COLO668 (cell line): ENCODE measurements at regions not wholly inside any gene's neighbourhood (a gene's known extent, or its start where the extent isn't known, plus 50 kb on each side); places are given as distances from the start of the nearest gene placed in this dataset.

ENCODE experiments used
- DNase-seq: peaks from one replicate; lab custom pipeline; 2025; ENCODE audit not compliant: unreplicated experiment; lab: John Stamatoyannopoulos, UW

GRCh38 chr5:2658881-2659470, 92.5 kb downstream of the IRX2 start:
- DNase-seq = no peak

GRCh38 chr5:2658447-2658846, 93.0 kb downstream of the IRX2 start:
- DNase-seq = no peak

GRCh38 chr5:2657151-2657550, 94.3 kb downstream of the IRX2 start:
- no peak for DNase-seq

GRCh38 chr5:2656206-2656605, 95.3 kb downstream of the IRX2 start:
- DNase-seq = no peak

GRCh38 chr5:2653991-2654390, 97.5 kb downstream of the IRX2 start:
- no peak for DNase-seq

- no peak for DNase-seq
Observed at GRCh38 chr5:2651116-2651515, 100.4 kb downstream of the IRX2 start.

DNA sequence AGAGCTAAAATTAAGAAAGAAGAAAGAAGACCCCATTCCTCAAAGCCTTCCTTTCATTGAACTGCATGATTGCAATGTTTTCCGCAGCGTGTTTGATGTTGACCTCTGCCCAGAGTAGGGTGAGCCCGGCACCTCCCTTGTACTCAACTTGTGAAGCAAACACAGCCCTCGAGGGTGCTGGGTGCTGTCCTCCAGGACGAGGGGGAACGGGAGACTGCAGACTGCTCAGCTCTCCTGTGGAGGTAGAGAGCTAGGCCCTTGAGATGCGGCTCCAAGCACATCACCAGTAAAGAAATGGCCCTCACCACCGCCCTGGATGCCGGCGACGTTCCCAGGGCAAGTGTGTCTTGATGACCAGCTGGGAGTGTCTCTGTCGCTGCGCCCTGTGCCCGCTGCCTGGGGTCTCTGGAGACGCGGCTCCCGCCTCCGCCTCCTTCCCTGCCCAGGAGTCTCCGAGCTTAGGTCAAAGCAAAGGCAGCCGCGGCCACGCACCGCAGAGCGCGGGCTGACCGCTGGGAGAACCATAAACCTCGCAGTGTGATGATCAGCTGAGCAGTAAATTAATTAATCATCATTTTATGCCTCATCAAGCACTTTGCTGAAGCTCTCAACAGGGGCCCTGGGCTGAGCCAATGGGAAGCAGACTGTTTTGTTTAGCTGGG, 108.7 kb downstream of the IRX2 start:
- DNase-seq = no peak

DNA sequence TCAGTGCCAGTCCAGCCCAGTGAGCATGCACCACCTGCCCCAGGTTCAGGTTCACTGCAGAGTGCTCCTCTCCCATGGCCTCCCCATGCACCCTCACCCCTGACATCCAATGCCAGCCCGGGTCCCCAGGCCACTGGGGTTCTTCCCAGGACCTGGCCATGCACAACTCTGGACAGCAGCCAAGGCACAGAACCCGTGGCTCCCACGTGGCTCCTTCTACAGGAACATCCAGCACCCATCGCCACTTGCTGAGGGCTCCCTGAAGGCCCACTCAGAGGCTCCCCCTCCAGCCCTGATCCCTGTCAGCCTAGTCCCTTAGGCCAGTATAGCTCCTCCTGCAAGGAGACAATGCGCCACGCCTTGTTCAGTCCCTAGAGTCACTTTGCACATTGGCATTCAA, 110.8 kb downstream of the IRX2 start:
- no peak for DNase-seq

- no peak for DNase-seq
Observed at GRCh38 chr5:2639425-2639824, 112.1 kb downstream of the IRX2 start.

DNA sequence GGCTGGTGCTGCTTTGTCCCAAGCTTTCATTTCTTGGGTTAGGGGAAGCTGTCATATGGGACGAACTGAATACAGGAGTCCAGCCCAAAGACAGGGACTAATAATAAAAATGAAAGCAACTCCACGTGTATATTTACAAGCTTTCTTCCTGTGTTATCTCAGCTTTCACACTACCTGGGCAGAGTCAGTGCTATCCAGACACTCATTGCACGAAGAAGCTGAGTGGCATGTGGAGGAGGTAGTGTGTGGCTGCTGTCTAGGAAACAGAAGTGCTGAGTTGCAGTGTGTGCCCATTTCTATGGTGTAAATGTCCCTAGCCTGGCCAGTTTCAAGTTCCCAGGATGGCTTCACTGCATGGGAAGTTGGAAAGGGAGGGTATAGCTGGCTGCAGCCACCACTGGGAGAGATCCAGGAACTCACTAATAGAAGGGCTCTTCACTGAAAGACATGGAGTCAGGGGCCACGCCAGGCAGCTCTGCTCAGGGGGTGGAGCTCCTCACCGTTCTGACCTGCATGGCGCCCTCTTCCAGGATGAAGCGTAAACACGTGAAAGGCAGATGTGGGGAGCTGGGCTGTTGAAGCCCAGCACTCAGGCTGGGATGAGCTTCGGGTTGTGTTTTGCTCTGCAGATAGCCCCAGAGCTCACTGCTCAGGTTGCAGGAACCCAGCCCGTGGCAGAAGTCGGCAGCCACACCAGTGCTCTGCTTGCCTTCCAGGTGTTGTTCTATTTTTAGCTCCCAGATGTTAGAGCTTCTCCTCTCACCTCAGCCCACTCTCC, 116.9 kb downstream of the IRX2 start:
- no peak for DNase-seq

- DNase-seq = no peak
Observed at GRCh38 chr5:2633992-2634391, 117.5 kb downstream of the IRX2 start.

DNA sequence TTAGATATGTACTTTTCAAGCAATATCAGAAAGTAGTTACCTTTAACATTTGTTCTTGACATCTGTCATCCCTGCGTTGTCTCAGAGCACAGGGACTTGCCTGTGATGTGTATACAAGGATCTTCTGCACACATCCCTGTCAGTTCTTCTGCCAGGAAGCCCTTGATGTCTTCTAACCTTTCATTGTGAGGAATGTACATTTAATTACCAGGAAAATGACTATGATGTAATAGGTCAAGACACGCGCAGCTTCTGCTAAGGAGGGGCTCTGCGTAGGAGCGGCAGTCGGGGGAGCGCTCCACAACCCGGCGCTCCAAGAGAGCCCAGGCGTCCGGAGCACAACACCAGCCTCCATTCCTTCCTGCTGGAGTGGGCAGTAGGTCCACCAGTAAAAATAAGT, 119.7 kb downstream of the IRX2 start:
- no peak for DNase-seq

DNA sequence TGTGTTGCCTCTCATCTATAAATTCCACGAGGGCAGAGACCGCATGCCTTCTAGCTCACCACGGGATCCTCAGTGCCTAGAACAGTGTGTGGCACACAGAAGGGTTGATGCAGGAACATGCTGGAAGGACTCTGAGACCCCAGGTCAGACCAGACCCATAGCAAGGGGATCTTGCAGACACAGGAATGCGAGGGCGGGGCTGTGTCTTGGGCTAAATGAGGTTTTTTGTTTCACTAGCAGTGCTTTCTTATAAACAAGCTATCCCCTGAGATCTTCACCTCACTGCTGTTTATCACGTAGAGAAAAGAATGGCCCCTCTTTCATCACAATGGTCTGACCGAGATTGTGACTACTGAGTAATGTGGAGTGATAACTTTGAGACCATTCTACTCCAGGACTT, 122.4 kb downstream of the IRX2 start:
- DNase-seq = no peak

- DNase-seq = no peak
Observed at GRCh38 chr5:2627867-2628266, 123.6 kb downstream of the IRX2 start.

GRCh38 chr5:2626572-2626971, 124.9 kb downstream of the IRX2 start:
- no peak for DNase-seq

DNA sequence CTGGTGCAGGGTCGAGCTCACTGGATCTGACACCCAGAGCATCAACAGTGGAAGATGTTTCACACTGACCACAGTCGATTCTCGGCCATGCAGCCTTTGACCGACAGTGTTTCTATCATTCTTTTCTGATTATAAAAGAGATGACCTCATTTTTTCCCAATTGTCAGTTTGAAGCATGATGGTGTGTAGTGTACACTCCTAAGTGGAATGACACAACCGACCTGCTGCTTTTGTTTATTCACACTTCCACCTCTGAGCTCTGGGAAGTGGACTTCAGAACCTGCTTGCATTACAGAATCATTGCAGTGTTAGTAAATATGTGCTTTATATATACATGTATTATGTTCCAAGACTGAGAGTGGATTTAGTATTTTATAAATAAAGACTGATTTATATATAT, 128.6 kb downstream of the IRX2 start:
- DNase-seq = no peak

GRCh38 chr5:2621631-2622030, 129.8 kb downstream of the IRX2 start:
- no peak for DNase-seq

DNA sequence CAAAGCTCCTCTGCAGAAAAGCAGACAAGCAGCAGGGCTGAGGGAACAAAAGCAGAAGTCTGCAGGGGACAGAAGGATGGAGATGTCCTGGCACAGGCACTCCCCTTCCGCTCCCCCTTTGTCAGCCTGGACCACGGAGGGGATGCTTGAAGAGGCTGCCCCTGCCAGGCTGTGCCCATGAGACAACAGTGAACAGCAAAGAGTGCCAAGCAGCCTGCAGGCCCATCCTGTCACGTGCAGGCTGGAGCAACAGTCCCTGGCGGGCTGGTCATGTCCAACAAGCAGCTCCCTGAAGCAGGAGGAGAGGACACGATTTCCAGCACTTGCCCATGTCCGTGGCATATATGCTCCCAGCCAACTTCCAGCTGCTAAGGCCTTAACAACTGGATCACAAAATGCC, 132.3 kb downstream of the IRX2 start:
- no peak for DNase-seq

DNA sequence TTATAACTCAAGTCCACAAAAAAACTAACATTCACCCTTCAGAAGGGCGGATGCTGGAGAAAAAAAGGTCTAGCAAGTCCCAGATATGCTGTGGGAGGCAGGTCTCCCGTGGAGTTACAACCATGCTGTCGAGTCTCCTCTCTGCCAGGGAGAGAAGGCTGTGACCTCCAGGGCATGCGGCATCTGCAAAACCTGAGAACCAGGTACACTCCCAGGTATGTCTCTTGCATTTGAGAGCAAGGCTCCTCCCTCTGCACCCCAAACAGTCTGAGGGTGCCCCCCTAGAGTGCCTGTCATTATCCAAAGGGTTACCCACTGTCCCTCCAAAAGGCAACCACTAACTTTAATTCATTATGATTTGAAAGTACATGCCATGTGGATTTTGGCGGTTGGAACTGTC, 134.0 kb downstream of the IRX2 start:
- no peak for DNase-seq

DNA sequence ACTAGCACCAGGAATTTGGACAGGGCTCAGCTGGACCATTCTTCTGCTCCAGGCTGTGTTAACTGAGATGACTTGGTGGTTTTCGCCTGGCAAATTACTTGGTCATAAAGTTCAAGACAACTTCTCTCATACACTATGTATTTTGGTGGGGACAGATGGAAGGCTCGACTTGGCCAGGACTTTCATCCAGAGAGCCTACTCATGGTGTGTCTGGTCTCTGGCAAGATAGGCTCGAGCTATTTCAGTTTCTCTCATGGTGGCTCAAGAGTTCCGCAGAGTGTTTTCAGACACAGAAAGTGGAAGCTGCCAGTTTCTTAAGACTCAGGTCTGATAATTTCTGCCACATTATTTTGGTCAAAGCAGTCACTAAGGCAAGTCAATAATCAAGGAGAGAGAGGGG, 135.6 kb downstream of the IRX2 start:
- DNase-seq = no peak

- DNase-seq = no peak
Observed at GRCh38 chr5:2614571-2614970, 136.9 kb downstream of the IRX2 start.

GRCh38 chr5:2611659-2612058, 139.8 kb downstream of the IRX2 start:
- DNase-seq = no peak
